ENCODE measurements at regions not wholly inside any gene's neighbourhood (a gene's known extent, or its start where the extent isn't known, plus 50 kb on each side); places are given as distances from the start of the nearest gene placed in this dataset.

DNA sequence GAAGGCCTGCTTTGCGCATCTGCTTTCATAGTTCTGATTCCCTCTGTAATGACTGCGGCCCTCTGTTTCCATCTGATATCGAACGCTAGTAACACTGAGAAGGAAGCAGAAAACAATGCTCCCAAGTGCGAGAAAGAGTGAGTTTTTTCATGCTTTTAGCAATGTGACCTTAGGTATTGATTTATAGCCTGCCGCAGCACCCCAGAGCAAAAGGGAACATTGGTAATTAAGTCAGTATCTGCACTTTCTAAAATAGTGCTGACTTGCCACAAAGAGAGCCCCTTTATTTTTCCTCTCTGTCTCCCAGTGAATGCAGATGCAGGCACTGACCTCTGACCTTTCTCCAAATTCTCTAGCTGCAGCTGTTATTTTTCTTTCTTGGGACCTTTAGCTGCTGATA lies 129.8 kb downstream of the HDGFL1 start:
- TF ChIP-seq, protein P1, sequence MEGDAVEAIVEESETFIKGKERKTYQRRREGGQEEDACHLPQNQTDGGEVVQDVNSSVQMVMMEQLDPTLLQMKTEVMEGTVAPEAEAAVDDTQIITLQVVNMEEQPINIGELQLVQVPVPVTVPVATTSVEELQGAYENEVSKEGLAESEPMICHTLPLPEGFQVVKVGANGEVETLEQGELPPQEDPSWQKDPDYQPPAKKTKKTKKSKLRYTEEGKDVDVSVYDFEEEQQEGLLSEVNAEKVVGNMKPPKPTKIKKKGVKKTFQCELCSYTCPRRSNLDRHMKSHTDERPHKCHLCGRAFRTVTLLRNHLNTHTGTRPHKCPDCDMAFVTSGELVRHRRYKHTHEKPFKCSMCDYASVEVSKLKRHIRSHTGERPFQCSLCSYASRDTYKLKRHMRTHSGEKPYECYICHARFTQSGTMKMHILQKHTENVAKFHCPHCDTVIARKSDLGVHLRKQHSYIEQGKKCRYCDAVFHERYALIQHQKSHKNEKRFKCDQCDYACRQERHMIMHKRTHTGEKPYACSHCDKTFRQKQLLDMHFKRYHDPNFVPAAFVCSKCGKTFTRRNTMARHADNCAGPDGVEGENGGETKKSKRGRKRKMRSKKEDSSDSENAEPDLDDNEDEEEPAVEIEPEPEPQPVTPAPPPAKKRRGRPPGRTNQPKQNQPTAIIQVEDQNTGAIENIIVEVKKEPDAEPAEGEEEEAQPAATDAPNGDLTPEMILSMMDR (IDR thresholded peaks at IDR 0.05; ENCODE audit: low read length), result no peak
- TF ChIP-seq EZH2 (IDR thresholded peaks at IDR 0.05; ENCODE audit: borderline replicate concordance, low read length), result no peak

Data from OCI-LY1 (cell line).